Gastrocnemius medialis (tissue), 4 donors: ENCODE measurements at regions not wholly inside any gene's neighbourhood (a gene's known extent, or its start where the extent isn't known, plus 50 kb on each side); places are given as distances from the start of the nearest gene placed in this dataset.

Source experiments
- CTCF ChIP-seq, 5 experiments: fragments of 450-650 bp in 3 of 5; fragments of 200-600 bp in 2 of 5; sonication (generic) in 2 of 5; IDR thresholded peaks in 4 of 5; conservative IDR thresholded peaks in 1 of 5; 1 replicate in 4 of 5; 2 replicates in 1 of 5; pipeline ENCODE4 v1.5.1; 2016 to 2019; ENCODE audit warnings: antibody characterized with exemption in 5 of 5, mild to moderate bottlenecking in 3 of 5, moderate library complexity in 3 of 5
- POLR2A ChIP-seq, 2 donors: fragments of 450-650 bp; IDR thresholded peaks; one replicate each; pipeline ENCODE4 v1.6.1; 2017; ENCODE audit warnings: antibody characterized with exemption in 2 of 2, mild to moderate bottlenecking in 2 of 2, moderate library complexity in 2 of 2

GRCh38 chr6:150306290-150306689, 62.5 kb upstream of the IYD start:
- TF ChIP-seq CTCF (IDR thresholded peaks at IDR 0.05 in 4 of 5, conservative IDR thresholded peaks at IDR 0.05 in 1 of 5) (no peak), POLR2A (IDR thresholded peaks at IDR 0.05) (no peak)
